Testis (tissue), 2 donors: ENCODE measurements at regions not wholly inside any gene's neighbourhood (a gene's known extent, or its start where the extent isn't known, plus 50 kb on each side); places are given as distances from the start of the nearest gene placed in this dataset.

ENCODE experiments used
- DNase-seq: peaks from one replicate; pipeline ENCODE4 v3.0.0-alpha.2; 2019
- H3K27ac ChIP-seq, 2 donors: fragments of 200-600 bp; sonication (generic); one replicate each; pipeline ENCODE4 v1.5.1; 2019
- H3K27me3 ChIP-seq: fragments of 200-600 bp; sonication (generic); one replicate; pipeline ENCODE4 v1.5.1; 2019
- H3K36me3 ChIP-seq: fragments of 200-600 bp; sonication (generic); one replicate; pipeline ENCODE4 v1.5.1; 2017; ENCODE audit warnings: low read depth; ENCODE audit errors: missing control alignments
- H3K4me1 ChIP-seq: fragments of 200-600 bp; sonication (generic); one replicate; pipeline ENCODE4 v1.5.1; 2019
- H3K4me3 ChIP-seq, 2 donors: fragments of 200-600 bp; sonication (generic); one replicate each; pipeline ENCODE4 v1.5.1; 2017 to 2019
- H3K9me3 ChIP-seq: fragments of 200-600 bp; sonication (generic); one replicate; pipeline ENCODE4 v1.5.1; 2017
- POLR2A ChIP-seq: fragments of 450-650 bp; IDR thresholded peaks from one replicate; pipeline ENCODE4 v1.6.1; 2017; ENCODE audit warnings: antibody characterized with exemption, mild to moderate bottlenecking, moderate library complexity
- WGBS, 2 donors: methylation state at CpG; one replicate each; pipeline ENCODE4 v1.1.5; 2018; 5-methylcytosine and 5-hydroxymethylcytosine counted together
- intact Hi-C: fragments of 100-400 bp; cut with DNase I; formaldehyde crosslinking; loops from one replicate; pipeline ENCODE4 v1.15.1; 2023; ENCODE audit warnings: low total_unique reads
- TF ChIP-seq, protein P1 (sequence below), 3 experiments: fragments of 450-650 bp in 2 of 3; fragments of 200-600 bp in 1 of 3; sonication (generic) in 1 of 3; IDR thresholded peaks; one replicate each; pipeline ENCODE4 v1.5.1; 2016 to 2019; ENCODE audit warnings: antibody characterized with exemption in 3 of 3, mild to moderate bottlenecking in 2 of 3, moderate library complexity in 1 of 3

DNA sequence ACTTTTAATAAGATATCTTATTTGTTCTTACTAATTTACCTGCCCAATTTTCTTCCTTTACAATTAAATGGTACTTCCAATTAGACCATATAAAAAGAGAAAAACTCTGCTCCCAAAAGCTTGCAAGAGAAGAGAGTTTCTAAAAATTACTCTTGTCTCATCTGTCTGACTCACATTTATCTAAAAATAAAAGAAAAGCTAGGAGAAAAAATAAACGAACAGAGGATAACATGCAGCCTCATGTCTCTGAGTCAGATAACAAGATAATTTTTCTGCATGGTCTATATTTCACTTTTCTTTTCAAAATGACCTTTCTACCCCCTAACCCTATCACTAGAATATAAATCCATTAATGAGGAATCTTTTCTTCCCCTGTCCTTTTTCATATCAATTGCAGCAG lies 127.2 kb upstream of the TCF21 start:
- TF ChIP-seq, protein P1, sequence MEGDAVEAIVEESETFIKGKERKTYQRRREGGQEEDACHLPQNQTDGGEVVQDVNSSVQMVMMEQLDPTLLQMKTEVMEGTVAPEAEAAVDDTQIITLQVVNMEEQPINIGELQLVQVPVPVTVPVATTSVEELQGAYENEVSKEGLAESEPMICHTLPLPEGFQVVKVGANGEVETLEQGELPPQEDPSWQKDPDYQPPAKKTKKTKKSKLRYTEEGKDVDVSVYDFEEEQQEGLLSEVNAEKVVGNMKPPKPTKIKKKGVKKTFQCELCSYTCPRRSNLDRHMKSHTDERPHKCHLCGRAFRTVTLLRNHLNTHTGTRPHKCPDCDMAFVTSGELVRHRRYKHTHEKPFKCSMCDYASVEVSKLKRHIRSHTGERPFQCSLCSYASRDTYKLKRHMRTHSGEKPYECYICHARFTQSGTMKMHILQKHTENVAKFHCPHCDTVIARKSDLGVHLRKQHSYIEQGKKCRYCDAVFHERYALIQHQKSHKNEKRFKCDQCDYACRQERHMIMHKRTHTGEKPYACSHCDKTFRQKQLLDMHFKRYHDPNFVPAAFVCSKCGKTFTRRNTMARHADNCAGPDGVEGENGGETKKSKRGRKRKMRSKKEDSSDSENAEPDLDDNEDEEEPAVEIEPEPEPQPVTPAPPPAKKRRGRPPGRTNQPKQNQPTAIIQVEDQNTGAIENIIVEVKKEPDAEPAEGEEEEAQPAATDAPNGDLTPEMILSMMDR (IDR thresholded peaks at IDR 0.05): no peak
- TF ChIP-seq POLR2A: no peak
- H3K9me3 ChIP-seq: no peaks in the 10 kb centered on the region
- no peak overlapping the region for H3K4me3 ChIP-seq
- DNase-seq: no peak
- WGBS, 2 donors: 18 to 32% methylated on average over 1 of the region's 1 CpG
- intact Hi-C loops: no loop called here
- no peaks in the 10 kb centered on the region for H3K36me3 ChIP-seq
- peaks cover 14% of the 10 kb centered on the region for H3K4me1 ChIP-seq
- H3K27ac ChIP-seq: peak overlapping the region in 1 of 2 donors; percentile 20
- no peaks in the 10 kb centered on the region for H3K27me3 ChIP-seq

DNA sequence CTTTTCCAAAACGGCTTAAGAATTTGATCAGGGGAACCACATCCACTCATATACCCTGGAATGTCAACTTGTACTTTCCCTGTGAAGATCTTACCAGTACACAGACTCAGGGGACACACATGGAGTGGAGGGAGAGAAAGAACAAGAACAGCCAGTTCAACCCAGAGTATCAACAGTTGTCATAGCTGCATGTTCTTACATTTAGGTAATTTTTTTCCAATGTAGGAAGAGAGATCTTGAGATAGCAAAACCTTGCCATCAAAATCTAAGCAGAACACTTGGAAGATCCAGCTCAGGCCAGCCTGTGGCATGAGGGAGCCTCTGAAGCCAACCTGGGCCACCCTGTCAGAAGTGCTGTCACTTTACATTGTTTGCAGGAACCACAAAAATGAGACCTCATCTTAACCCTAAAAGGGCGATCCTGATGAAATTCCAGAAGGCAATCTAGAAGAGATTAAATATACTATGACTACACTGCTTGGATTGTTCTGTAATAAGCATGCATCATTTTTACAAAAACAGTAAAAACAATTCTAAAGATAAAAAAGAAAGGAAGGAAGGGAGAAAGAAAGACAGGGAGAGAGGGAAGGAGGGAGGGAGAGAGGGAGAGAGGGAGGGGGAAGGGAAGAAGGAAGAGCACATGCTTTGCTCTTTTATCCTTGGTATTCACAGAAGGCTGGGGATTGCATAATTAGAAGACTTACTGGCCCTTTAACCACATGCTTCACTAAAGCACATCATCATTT lies 124.7 kb upstream of the TCF21 start:
- Histone ChIP-seq H3K27me3 (no peaks in the 10 kb centered on the region), H3K36me3 (no peaks in the 10 kb centered on the region), H3K27ac (peak overlapping the region in 1 of 2 donors; percentile 46), H3K9me3 (no peaks in the 10 kb centered on the region), H3K4me3 (no peak overlapping the region), H3K4me1 (peaks cover 15% of the 10 kb centered on the region)
- DNase-seq: no peak
- WGBS, 2 donors: 50 to 55% methylated on average over 2 of the region's 2 CpGs
- TF ChIP-seq, protein P1 (IDR thresholded peaks at IDR 0.05): no peak
- no peak for TF ChIP-seq POLR2A
- intact Hi-C loops: no loop called here

DNA sequence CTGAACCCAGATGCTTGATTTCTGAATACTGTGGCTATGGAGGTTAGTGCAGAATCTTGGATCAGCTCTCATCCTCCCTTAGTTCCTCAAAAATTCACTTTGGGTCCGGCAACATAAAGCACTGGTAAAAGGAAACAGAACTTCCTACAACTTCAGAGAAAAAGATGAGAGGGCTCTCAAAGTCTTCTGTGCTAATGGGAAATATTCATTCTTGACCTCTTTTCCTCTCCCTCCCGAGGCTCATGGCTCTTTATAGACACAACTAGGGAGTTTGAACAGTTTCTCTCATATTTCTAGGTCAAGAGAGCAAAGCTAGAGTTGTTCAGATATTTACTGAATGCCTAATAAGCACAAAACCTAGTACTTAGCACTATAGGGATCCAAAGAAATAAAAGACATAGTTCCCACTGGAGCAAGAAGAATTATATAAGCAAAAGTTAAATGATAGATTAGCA lies 124.1 kb upstream of the TCF21 start:
- H3K4me3 ChIP-seq: no peak overlapping the region
- intact Hi-C loops: no loop called here
- 29 to 43% methylated on average over 2 of the region's 2 CpGs for WGBS, 2 donors
- no peaks in the 10 kb centered on the region for H3K9me3 ChIP-seq
- H3K4me1 ChIP-seq: peaks cover 19% of the 10 kb centered on the region
- H3K36me3 ChIP-seq: no peaks in the 10 kb centered on the region
- no peak for TF ChIP-seq POLR2A
- TF ChIP-seq, protein P1 (IDR thresholded peaks at IDR 0.05): no peak
- no peaks in the 10 kb centered on the region for H3K27me3 ChIP-seq
- peak overlapping the region in 1 of 2 donors; percentile 46 for H3K27ac ChIP-seq
- DNase-seq: no peak

DNA sequence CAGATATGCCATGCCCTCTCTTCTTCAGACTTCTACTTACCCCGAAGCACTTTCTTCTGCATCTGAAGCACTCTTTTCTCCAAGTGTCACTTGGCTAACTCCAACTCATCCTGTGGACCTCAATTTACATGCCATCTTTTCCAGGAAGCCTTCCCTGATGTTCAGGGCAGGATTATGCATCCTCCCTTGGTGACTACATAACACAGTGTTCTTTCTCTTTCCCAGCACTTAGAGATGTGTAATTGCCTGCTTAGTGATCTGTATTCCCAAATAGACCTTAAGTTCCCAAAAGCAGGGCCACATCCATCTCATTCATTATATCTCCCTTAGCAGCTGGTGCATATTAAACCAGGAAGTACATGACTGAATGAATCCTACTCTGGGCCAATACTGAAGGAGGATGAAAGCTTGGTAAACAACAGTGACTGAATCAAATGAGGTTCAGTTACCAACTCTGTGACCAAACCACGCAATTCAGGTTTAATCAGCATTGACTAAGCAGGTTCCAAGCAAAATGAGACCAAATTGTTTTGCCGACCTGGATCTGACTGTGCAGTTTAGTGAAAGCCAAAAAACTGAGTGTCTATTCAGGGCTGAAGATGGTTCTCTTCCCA lies 121.4 kb upstream of the TCF21 start:
- H3K27ac ChIP-seq: no peak overlapping the region
- intact Hi-C loops: no loop called here
- DNase-seq: no peak
- 79 to 81% methylated on average over 3 of the region's 3 CpGs for WGBS, 2 donors
- no peaks in the 10 kb centered on the region for H3K9me3 ChIP-seq
- H3K4me3 ChIP-seq: no peak overlapping the region
- H3K36me3 ChIP-seq: no peaks in the 10 kb centered on the region
- H3K27me3 ChIP-seq: no peaks in the 10 kb centered on the region
- H3K4me1 ChIP-seq: peaks cover 19% of the 10 kb centered on the region
- TF ChIP-seq, protein P1 (IDR thresholded peaks at IDR 0.05): no peak
